ENCODE measurements at regions not wholly inside any gene's neighbourhood (a gene's known extent, or its start where the extent isn't known, plus 50 kb on each side); places are given as distances from the start of the nearest gene placed in this dataset.

DNA sequence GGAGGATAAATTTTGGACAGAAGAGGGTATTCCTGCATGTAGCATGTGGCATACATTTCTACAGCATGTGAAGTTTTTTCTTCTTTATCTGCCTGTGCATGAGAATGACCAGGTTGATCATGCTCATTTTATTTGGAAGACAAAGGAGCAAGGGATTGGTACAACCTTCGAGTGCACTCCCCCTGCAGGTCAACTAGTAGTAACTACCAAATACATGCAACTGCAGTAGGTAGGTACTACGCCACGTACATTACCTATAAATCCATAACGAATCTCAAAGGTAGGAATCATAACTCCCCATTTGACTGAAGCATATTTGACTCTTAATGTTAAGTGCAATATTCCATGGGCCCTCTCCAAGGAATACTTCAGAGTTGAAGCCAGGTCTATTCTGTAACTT, 763.9 kb downstream of the TSN start:
- no peak overlapping the region for H3K27ac ChIP-seq (ENCODE audit: insufficient read depth, low read depth, low read length, poor library complexity, severe bottlenecking)
- no peak overlapping the region for H3K4me3 ChIP-seq (ENCODE audit: insufficient read depth, low read depth, low read length)
- WGBS, 2 experiments = 94 to 95% methylated on average over 4 of the region's 4 CpGs
- H3K36me3 ChIP-seq (ENCODE audit: control insufficient read depth, insufficient read depth, low read length) = no peaks in the 10 kb centered on the region
- no peaks in the 10 kb centered on the region for H3K9me3 ChIP-seq (ENCODE audit: control insufficient read depth, low read length)
- no peaks in the 10 kb centered on the region for H3K27me3 ChIP-seq (ENCODE audit: control insufficient read depth, insufficient read depth, low read length, poor library complexity, severe bottlenecking)
- H3K4me1 ChIP-seq (ENCODE audit: control insufficient read depth, insufficient read depth, low read length) = peaks cover 16% of the 10 kb centered on the region

DNA sequence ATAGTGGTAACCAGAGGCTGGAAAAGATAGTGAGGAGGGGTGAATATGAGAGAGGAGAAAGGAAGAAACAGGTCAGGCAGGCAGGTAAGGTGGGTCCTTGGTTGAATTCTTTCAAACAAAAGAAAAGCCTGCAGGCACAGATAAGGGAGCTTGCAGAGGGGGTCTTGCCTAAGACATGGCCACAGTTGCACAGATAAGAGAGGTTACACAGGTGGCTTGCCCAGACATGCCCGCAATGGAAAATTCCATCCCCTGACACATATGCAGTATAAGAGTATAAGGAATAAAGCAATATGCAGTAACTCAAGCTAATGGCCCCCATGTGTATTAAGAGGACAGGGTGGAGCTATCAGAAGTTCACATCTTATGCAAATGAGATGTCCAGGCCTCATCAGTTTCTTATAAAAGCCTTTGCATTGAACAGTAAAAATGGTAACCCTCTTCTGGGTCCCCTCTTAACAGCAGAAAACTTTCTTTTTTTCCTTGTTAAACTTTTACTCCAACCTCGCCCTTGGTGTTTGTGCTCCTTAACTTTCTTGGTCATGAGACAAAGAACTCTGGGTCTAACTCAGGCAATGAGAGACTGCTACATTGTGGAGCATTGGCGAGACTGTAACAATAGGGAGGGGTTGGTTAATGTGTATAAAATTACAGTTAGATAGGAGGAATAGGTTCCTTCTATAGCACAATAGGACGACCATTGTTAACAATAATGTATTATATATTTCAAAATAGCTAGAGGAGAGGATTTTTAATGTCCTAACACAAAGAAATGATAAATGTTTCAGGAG, 764.6 kb downstream of the TSN start:
- Histone ChIP-seq H3K27ac (ENCODE audit: insufficient read depth, low read depth, low read length, poor library complexity, severe bottlenecking) (no peak overlapping the region), H3K4me1 (ENCODE audit: control insufficient read depth, insufficient read depth, low read length) (peaks cover 16% of the 10 kb centered on the region), H3K36me3 (ENCODE audit: control insufficient read depth, insufficient read depth, low read length) (no peaks in the 10 kb centered on the region), H3K4me3 (ENCODE audit: insufficient read depth, low read depth, low read length) (no peak overlapping the region), H3K9me3 (ENCODE audit: control insufficient read depth, low read length) (no peaks in the 10 kb centered on the region), H3K27me3 (ENCODE audit: control insufficient read depth, insufficient read depth, low read length, poor library complexity, severe bottlenecking) (no peaks in the 10 kb centered on the region)
- WGBS, 2 experiments = 89 to 100% methylated on average over 2 to 3 of the region's 4 CpGs

DNA sequence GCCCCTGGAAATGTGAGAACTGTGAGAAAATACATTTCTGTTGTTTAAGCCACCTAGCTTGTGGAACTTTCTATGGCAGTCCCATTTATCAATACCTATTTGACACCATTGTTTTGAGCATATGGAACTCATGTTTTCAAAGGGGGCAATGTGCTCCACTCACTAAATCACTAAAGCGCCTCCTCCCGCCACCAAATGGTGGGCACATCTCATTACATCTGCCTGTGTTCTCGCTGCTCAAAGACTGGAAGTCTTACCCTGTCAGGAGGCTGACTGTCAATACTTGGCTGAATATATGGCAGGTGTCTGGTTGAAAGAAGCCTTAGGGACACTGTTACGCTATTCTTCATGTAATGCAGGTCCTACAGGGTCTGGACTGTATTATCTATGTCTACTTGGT, 767.7 kb downstream of the TSN start:
- no peak overlapping the region for H3K27ac ChIP-seq (ENCODE audit: insufficient read depth, low read depth, low read length, poor library complexity, severe bottlenecking)
- no peak overlapping the region for H3K4me3 ChIP-seq (ENCODE audit: insufficient read depth, low read depth, low read length)
- no peaks in the 10 kb centered on the region for H3K4me1 ChIP-seq (ENCODE audit: control insufficient read depth, insufficient read depth, low read length)
- 92% methylated on average over 4 of the region's 4 CpGs for WGBS, 2 experiments
- no peaks in the 10 kb centered on the region for H3K9me3 ChIP-seq (ENCODE audit: control insufficient read depth, low read length)
- no peaks in the 10 kb centered on the region for H3K27me3 ChIP-seq (ENCODE audit: control insufficient read depth, insufficient read depth, low read length, poor library complexity, severe bottlenecking)
- no peaks in the 10 kb centered on the region for H3K36me3 ChIP-seq (ENCODE audit: control insufficient read depth, insufficient read depth, low read length)

DNA sequence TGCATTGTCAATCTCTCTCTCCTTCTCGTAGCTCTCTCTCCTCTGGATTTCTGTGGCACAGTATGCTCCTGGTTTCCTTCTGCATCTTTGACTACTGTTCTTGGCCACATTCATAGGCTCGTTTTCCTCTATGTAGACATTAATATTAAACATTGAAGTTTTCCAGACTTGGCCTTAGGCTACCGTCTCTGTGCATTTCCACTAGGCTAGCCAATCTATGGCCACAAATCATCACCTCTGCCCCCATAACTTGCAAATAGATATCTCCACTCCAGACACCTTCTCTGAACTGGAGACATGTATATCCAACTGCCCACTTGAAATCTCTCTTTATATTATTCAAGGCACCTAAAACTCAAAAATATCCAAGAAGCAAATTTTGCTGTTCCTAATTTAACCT, 768.5 kb downstream of the TSN start:
- 90 to 93% methylated on average over 3 of the region's 3 CpGs for WGBS, 2 experiments
- no peaks in the 10 kb centered on the region for H3K9me3 ChIP-seq (ENCODE audit: control insufficient read depth, low read length)
- H3K4me1 ChIP-seq (ENCODE audit: control insufficient read depth, insufficient read depth, low read length) = no peaks in the 10 kb centered on the region
- no peaks in the 10 kb centered on the region for H3K36me3 ChIP-seq (ENCODE audit: control insufficient read depth, insufficient read depth, low read length)
- no peaks in the 10 kb centered on the region for H3K27me3 ChIP-seq (ENCODE audit: control insufficient read depth, insufficient read depth, low read length, poor library complexity, severe bottlenecking)
- no peak overlapping the region for H3K4me3 ChIP-seq (ENCODE audit: insufficient read depth, low read depth, low read length)
- H3K27ac ChIP-seq (ENCODE audit: insufficient read depth, low read depth, low read length, poor library complexity, severe bottlenecking) = no peak overlapping the region

DNA sequence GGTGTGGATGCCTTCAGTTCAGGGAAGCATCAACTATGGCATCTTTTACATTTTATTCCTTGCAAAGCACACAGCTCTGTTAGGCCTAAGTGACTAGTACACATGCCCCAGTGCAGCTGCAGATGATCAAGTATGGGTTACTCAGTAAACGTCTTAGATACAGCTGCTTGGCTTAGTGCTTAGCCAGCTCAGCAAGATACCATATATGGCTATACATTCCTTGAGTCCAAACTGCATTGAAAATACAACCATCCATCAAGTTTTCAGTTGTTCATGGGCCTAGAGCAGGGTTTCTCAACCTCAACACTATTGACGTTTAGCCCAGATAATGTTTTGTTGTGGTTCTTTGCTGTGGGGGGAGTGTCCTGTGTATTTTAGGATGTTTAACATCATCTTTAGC, 769.9 kb downstream of the TSN start:
- WGBS, 2 experiments = 82 to 93% methylated on average over 1 to 2 of the region's 2 CpGs

DNA sequence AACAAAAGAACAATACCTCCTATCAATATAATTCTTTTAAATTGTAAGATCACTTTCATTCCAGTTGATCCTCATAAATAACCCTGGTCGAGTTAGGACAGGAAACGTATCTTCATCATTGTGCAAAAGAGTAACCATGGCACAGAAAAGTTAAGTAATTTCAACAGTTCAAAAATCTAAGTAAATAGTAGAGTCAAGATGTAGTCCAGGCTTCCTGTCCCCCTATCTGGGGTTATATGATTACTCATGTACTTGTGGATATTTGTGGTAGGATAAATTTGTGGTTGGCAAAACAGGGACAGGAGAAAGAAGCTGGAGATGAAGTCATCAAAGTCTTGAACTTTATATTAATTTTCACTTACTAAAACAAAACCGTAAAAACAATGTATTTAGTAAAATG, 772.6 kb downstream of the TSN start:
- Histone ChIP-seq H3K27me3 (ENCODE audit: control insufficient read depth, insufficient read depth, low read length, poor library complexity, severe bottlenecking) (no peaks in the 10 kb centered on the region), H3K4me3 (ENCODE audit: insufficient read depth, low read depth, low read length) (no peak overlapping the region), H3K9me3 (ENCODE audit: control insufficient read depth, low read length) (no peaks in the 10 kb centered on the region), H3K4me1 (ENCODE audit: control insufficient read depth, insufficient read depth, low read length) (no peaks in the 10 kb centered on the region), H3K36me3 (ENCODE audit: control insufficient read depth, insufficient read depth, low read length) (no peaks in the 10 kb centered on the region), H3K27ac (ENCODE audit: insufficient read depth, low read depth, low read length, poor library complexity, severe bottlenecking) (no peak overlapping the region)
- 95 to 98% methylated on average over 2 to 3 of the region's 3 CpGs for WGBS, 2 experiments

More for the DNA sequence above, 769.9 kb downstream of the TSN start:
- H3K36me3 ChIP-seq (ENCODE audit: control insufficient read depth, insufficient read depth, low read length) = no peaks in the 10 kb centered on the region
- no peak overlapping the region for H3K4me3 ChIP-seq (ENCODE audit: insufficient read depth, low read depth, low read length)
- no peak overlapping the region for H3K27ac ChIP-seq (ENCODE audit: insufficient read depth, low read depth, low read length, poor library complexity, severe bottlenecking)
- H3K27me3 ChIP-seq (ENCODE audit: control insufficient read depth, insufficient read depth, low read length, poor library complexity, severe bottlenecking) = no peaks in the 10 kb centered on the region
- H3K4me1 ChIP-seq (ENCODE audit: control insufficient read depth, insufficient read depth, low read length) = no peaks in the 10 kb centered on the region
- H3K9me3 ChIP-seq (ENCODE audit: control insufficient read depth, low read length) = no peaks in the 10 kb centered on the region

DNA sequence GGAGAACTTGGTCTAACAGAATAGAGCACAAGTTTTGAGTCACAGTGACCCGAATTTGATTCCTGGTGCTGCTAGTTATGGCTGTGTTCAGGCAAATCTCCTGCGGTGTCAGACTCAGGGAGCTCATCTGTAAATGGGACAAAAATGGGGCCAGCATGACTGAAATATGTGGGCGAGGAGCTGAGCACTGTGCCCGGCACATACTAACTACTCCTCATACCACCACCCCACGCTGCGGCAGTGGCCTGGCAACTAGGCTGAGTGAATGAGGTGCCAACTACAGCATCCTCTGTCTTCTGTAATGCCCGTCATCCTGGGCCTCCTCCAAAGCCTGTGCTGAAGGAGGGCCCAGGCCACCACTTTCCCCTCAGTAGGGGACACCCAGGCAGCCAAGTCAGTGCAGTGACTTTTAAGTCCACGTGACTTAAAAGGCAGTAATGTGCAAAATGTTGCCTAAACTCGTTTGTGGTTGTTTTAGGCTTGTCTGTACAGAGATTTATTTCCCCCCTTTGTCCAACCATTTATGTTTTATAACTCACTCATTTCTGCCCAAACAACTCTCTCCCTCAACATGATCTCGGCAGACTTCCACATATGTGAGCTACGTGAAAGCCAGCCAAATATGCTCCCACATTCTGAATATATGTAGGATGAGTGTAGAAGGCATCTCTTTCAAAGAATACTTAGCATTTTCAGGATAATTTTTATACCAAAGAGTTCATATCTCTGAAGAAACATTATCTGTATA, 773.7 kb downstream of the TSN start:
- H3K4me3 ChIP-seq (ENCODE audit: insufficient read depth, low read depth, low read length) = no peak overlapping the region
- 95 to 98% methylated on average over 10 of the region's 11 CpGs for WGBS, 2 experiments
- H3K27me3 ChIP-seq (ENCODE audit: control insufficient read depth, insufficient read depth, low read length, poor library complexity, severe bottlenecking) = no peaks in the 10 kb centered on the region
- no peak overlapping the region for H3K27ac ChIP-seq (ENCODE audit: insufficient read depth, low read depth, low read length, poor library complexity, severe bottlenecking)
- no peaks in the 10 kb centered on the region for H3K4me1 ChIP-seq (ENCODE audit: control insufficient read depth, insufficient read depth, low read length)
- no peaks in the 10 kb centered on the region for H3K9me3 ChIP-seq (ENCODE audit: control insufficient read depth, low read length)
- no peaks in the 10 kb centered on the region for H3K36me3 ChIP-seq (ENCODE audit: control insufficient read depth, insufficient read depth, low read length)

DNA sequence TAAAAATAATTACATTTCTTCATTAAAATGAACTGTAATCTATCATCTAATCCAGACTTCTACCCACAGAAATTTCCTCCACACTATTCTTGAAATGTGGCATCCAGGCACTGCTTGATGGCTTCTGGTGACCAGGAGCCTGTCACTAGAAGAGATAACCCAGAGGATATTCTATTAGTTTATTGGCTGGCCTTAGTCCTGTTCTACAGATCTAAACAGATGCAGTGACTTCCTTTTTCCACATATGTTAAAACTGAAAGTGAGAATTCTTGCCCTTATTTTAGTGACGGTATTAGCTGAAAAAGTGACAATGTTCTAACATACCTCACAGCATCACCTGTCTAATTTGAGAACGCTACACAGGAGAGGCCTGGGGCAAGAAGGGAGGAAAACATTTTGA, 775.4 kb downstream of the TSN start:
- Histone ChIP-seq H3K36me3 (ENCODE audit: control insufficient read depth, insufficient read depth, low read length) (no peaks in the 10 kb centered on the region), H3K27ac (ENCODE audit: insufficient read depth, low read depth, low read length, poor library complexity, severe bottlenecking) (no peak overlapping the region), H3K9me3 (ENCODE audit: control insufficient read depth, low read length) (no peaks in the 10 kb centered on the region), H3K4me3 (ENCODE audit: insufficient read depth, low read depth, low read length) (no peak overlapping the region), H3K27me3 (ENCODE audit: control insufficient read depth, insufficient read depth, low read length, poor library complexity, severe bottlenecking) (no peaks in the 10 kb centered on the region), H3K4me1 (ENCODE audit: control insufficient read depth, insufficient read depth, low read length) (no peaks in the 10 kb centered on the region)
- 97% methylated on average over 2 of the region's 2 CpGs; no CpG with 5 or more reads in 1 of the 2 experiments for WGBS, 2 experiments

DNA sequence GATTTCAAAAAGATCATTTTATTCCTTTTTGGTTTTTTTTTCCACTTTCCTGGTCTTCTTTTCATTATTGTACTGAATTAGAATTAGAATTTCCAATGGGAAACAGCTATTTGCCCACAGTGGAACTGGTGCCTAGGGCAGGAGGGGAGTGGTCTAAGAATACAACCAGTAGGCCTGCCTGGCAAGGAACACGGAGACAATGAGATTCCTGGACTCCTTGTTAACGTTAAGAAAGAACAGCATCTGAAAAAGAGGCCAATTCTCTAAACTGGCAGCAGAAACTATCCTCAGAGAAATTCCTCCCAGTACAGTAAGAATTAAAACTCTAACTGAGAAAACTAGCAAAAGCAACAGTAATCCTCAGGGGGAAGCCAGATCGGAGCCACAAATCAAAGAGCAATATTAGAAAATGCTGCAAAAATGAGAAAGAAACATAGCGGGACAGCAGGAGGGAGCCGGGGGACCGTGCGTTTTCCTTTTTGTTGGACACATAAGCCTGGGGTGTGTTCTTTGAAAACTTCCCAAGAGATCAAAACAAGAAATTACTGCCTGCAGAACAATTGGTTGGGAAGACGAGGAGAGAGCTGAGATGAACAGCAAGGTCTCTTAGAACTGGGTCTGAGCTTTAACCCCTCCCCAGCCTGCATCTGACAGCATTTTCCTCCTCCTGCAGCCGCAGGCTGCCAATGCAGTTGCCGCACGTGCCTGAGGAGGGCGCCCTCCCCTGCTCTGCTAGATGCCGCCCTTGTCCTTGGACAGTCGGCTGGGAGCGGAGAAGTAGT, 776.0 kb downstream of the TSN start:
- Histone ChIP-seq H3K9me3 (ENCODE audit: control insufficient read depth, low read length) (no peaks in the 10 kb centered on the region), H3K27ac (ENCODE audit: insufficient read depth, low read depth, low read length, poor library complexity, severe bottlenecking) (no peak overlapping the region), H3K4me1 (ENCODE audit: control insufficient read depth, insufficient read depth, low read length) (no peaks in the 10 kb centered on the region), H3K27me3 (ENCODE audit: control insufficient read depth, insufficient read depth, low read length, poor library complexity, severe bottlenecking) (no peaks in the 10 kb centered on the region), H3K36me3 (ENCODE audit: control insufficient read depth, insufficient read depth, low read length) (no peaks in the 10 kb centered on the region), H3K4me3 (ENCODE audit: insufficient read depth, low read depth, low read length) (no peak overlapping the region)
- 55 to 61% methylated on average over 14 to 15 of the region's 15 CpGs for WGBS, 2 experiments

DNA sequence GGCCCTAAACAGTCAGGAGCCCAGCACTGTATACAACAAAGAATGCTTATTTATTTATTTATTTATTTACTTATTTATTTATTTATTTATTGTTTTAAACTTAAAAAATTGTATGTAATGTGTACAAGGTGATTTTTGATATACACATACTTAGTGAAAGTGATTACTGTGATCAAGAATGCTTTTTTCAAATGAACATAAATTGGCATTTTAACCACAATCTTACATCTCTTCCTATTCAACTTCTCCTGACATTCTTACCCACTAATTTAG, 776.6 kb downstream of the TSN start:
- Histone ChIP-seq H3K27me3 (ENCODE audit: control insufficient read depth, insufficient read depth, low read length, poor library complexity, severe bottlenecking) (no peaks in the 10 kb centered on the region), H3K4me3 (ENCODE audit: insufficient read depth, low read depth, low read length) (no peak overlapping the region), H3K4me1 (ENCODE audit: control insufficient read depth, insufficient read depth, low read length) (no peaks in the 10 kb centered on the region), H3K9me3 (ENCODE audit: control insufficient read depth, low read length) (no peaks in the 10 kb centered on the region), H3K27ac (ENCODE audit: insufficient read depth, low read depth, low read length, poor library complexity, severe bottlenecking) (no peak overlapping the region), H3K36me3 (ENCODE audit: control insufficient read depth, insufficient read depth, low read length) (no peaks in the 10 kb centered on the region)

Data from ectodermal cell (in vitro differentiated cells).